ENCODE measurements at regions not wholly inside any gene's neighbourhood (a gene's known extent, or its start where the extent isn't known, plus 50 kb on each side); places are given as distances from the start of the nearest gene placed in this dataset.
A peak's percentile ranks its signal among the peaks of the same experiment; 100 is the strongest.

GRCh38 chr7:113444261-113444660, 325.9 kb upstream of the SMIM30 start:
- no peak for DNase-seq (ENCODE audit: low read depth)
- in situ Hi-C loops (cut with HindIII; ENCODE audit: low pct_unique_long_range_greater_than_20kb, low sequenced_read_pairs) = no loop called here

- in situ Hi-C loops (cut with HindIII; ENCODE audit: low pct_unique_long_range_greater_than_20kb, low sequenced_read_pairs) = no loop called here
- no peak for DNase-seq (ENCODE audit: low read depth)
Observed at GRCh38 chr7:113440173-113440572, 321.8 kb upstream of the SMIM30 start.

GRCh38 chr7:113431406-113431805, 313.1 kb upstream of the SMIM30 start:
- in situ Hi-C loops (cut with HindIII; ENCODE audit: low pct_unique_long_range_greater_than_20kb, low sequenced_read_pairs) = no loop called here
- no peak for DNase-seq (ENCODE audit: low read depth)

- in situ Hi-C loops (cut with HindIII; ENCODE audit: low pct_unique_long_range_greater_than_20kb, low sequenced_read_pairs) = no loop called here
- DNase-seq (ENCODE audit: low read depth) = no peak
Observed at GRCh38 chr7:113424185-113424817, 305.9 kb upstream of the SMIM30 start.

- DNase-seq (ENCODE audit: low read depth) = peak; percentile 56
- in situ Hi-C loops (cut with HindIII; ENCODE audit: low pct_unique_long_range_greater_than_20kb, low sequenced_read_pairs) = no loop called here
Observed at GRCh38 chr7:113421696-113422330, 303.5 kb upstream of the SMIM30 start.

GRCh38 chr7:113414401-113415035, 296.2 kb upstream of the SMIM30 start:
- in situ Hi-C loops (cut with HindIII; ENCODE audit: low pct_unique_long_range_greater_than_20kb, low sequenced_read_pairs) = no loop called here
- no peak for DNase-seq (ENCODE audit: low read depth)

GRCh38 chr7:113412410-113412809, 294.1 kb upstream of the SMIM30 start:
- no peak for DNase-seq (ENCODE audit: low read depth)
- in situ Hi-C loops (cut with HindIII; ENCODE audit: low pct_unique_long_range_greater_than_20kb, low sequenced_read_pairs) = no loop called here

GRCh38 chr7:113410796-113411195, 292.4 kb upstream of the SMIM30 start:
- in situ Hi-C loops (cut with HindIII; ENCODE audit: low pct_unique_long_range_greater_than_20kb, low sequenced_read_pairs) = no loop called here
- no peak for DNase-seq (ENCODE audit: low read depth)

- in situ Hi-C loops (cut with HindIII; ENCODE audit: low pct_unique_long_range_greater_than_20kb, low sequenced_read_pairs) = no loop called here
- DNase-seq (ENCODE audit: low read depth) = no peak
Observed at GRCh38 chr7:113408999-113409398, 290.6 kb upstream of the SMIM30 start.

GRCh38 chr7:113405296-113406056, 287.1 kb upstream of the SMIM30 start:
- no peak for DNase-seq (ENCODE audit: low read depth)

GRCh38 chr7:113404245-113404644, 285.9 kb upstream of the SMIM30 start:
- in situ Hi-C loops (cut with HindIII; ENCODE audit: low pct_unique_long_range_greater_than_20kb, low sequenced_read_pairs) = no loop called here
- no peak for DNase-seq (ENCODE audit: low read depth)

More at GRCh38 chr7:113405296-113406056, 287.1 kb upstream of the SMIM30 start:
- in situ Hi-C loops (cut with HindIII; ENCODE audit: low pct_unique_long_range_greater_than_20kb, low sequenced_read_pairs) = no loop called here

- in situ Hi-C loops (cut with HindIII; ENCODE audit: low pct_unique_long_range_greater_than_20kb, low sequenced_read_pairs) = no loop called here
- no peak for DNase-seq (ENCODE audit: low read depth)
Observed at GRCh38 chr7:113402482-113402881, 284.1 kb upstream of the SMIM30 start.

- DNase-seq (ENCODE audit: low read depth) = no peak
- in situ Hi-C loops (cut with HindIII; ENCODE audit: low pct_unique_long_range_greater_than_20kb, low sequenced_read_pairs) = no loop called here
Observed at GRCh38 chr7:113402005-113402404, 283.7 kb upstream of the SMIM30 start.

GRCh38 chr7:113394856-113395255, 276.5 kb upstream of the SMIM30 start:
- in situ Hi-C loops (cut with HindIII; ENCODE audit: low pct_unique_long_range_greater_than_20kb, low sequenced_read_pairs) = no loop called here
- no peak for DNase-seq (ENCODE audit: low read depth)

GRCh38 chr7:113392841-113393540, 274.6 kb upstream of the SMIM30 start:
- in situ Hi-C loops (cut with HindIII; ENCODE audit: low pct_unique_long_range_greater_than_20kb, low sequenced_read_pairs) = no loop called here
- no peak for DNase-seq (ENCODE audit: low read depth)

GRCh38 chr7:113392421-113392820, 274.1 kb upstream of the SMIM30 start:
- no peak for DNase-seq (ENCODE audit: low read depth)
- in situ Hi-C loops (cut with HindIII; ENCODE audit: low pct_unique_long_range_greater_than_20kb, low sequenced_read_pairs) = no loop called here

- in situ Hi-C loops (cut with HindIII; ENCODE audit: low pct_unique_long_range_greater_than_20kb, low sequenced_read_pairs) = no loop called here
Observed at GRCh38 chr7:113389112-113389646, 270.8 kb upstream of the SMIM30 start.

GRCh38 chr7:113383638-113384037, 265.3 kb upstream of the SMIM30 start:
- no peak for DNase-seq (ENCODE audit: low read depth)
- in situ Hi-C loops (cut with HindIII; ENCODE audit: low pct_unique_long_range_greater_than_20kb, low sequenced_read_pairs) = no loop called here

More at GRCh38 chr7:113389112-113389646, 270.8 kb upstream of the SMIM30 start:
- DNase-seq (ENCODE audit: low read depth) = no peak
